AG04449 (cell line): ENCODE measurements at regions not wholly inside any gene's neighbourhood (a gene's known extent, or its start where the extent isn't known, plus 50 kb on each side); places are given as distances from the start of the nearest gene placed in this dataset.

Source experiments
- CTCF ChIA-PET: fragments of 350-600 bp; formaldehyde crosslinking; extraction: SDS; loops from one replicate; lab custom pipeline; 2021; ENCODE audit warnings: antibody characterized with exemption; lab: Yijun Ruan, JAX
- POLR2A ChIA-PET: fragments of 400-600, 350-600 bp; formaldehyde crosslinking; extraction: SDS; loops from one replicate; lab custom pipeline; 2020; ENCODE audit warnings: antibody characterized with exemption, inconsistent platforms; lab: Yijun Ruan, JAX
- DNase-seq: peaks from one replicate; pipeline ENCODE4 v3.0.0-alpha.2; 2010; ENCODE audit warnings: low read depth, low spot score
- H3K4me3 ChIP-seq: 2 replicates; pipeline ENCODE4 v1.5.1; 2011; ENCODE audit warnings: low read depth, mild to moderate bottlenecking, control low read depth, low read length
- TF ChIP-seq, protein P1 (sequence below): IDR thresholded peaks from one replicate; pipeline ENCODE4 v1.5.1; 2011; ENCODE audit warnings: mild to moderate bottlenecking, moderate library complexity, low read length, control low read depth, inconsistent platforms; ENCODE audit not compliant: insufficient read depth; ENCODE audit errors: missing control alignments

- CTCF ChIA-PET, result interaction anchor here (1.9 kb wide), 1 partner anchor 320 kb away, joined by 4 read pairs; no protein-coding TSS in a partner anchor
- no peak overlapping the region for H3K4me3 ChIP-seq
- POLR2A ChIA-PET, result no interaction called here
- no peak for DNase-seq
- TF ChIP-seq, protein P1, sequence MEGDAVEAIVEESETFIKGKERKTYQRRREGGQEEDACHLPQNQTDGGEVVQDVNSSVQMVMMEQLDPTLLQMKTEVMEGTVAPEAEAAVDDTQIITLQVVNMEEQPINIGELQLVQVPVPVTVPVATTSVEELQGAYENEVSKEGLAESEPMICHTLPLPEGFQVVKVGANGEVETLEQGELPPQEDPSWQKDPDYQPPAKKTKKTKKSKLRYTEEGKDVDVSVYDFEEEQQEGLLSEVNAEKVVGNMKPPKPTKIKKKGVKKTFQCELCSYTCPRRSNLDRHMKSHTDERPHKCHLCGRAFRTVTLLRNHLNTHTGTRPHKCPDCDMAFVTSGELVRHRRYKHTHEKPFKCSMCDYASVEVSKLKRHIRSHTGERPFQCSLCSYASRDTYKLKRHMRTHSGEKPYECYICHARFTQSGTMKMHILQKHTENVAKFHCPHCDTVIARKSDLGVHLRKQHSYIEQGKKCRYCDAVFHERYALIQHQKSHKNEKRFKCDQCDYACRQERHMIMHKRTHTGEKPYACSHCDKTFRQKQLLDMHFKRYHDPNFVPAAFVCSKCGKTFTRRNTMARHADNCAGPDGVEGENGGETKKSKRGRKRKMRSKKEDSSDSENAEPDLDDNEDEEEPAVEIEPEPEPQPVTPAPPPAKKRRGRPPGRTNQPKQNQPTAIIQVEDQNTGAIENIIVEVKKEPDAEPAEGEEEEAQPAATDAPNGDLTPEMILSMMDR, result no peak
These were observed 49.9 kb upstream of the SUCLG2 start for GRCh38 chr3:67704322-67704721.
